H1 (cell line): ENCODE measurements at regions not wholly inside any gene's neighbourhood (a gene's known extent, or its start where the extent isn't known, plus 50 kb on each side); places are given as distances from the start of the nearest gene placed in this dataset.
A peak's percentile ranks its signal among the peaks of the same experiment; 100 is the strongest.

ENCODE experiments used
- CTCF ChIA-PET: fragments of 300-600 bp; sonication (Branson Sonifier 250); formaldehyde crosslinking; loops from one replicate; lab custom pipeline; 2021; ENCODE audit not compliant: partially characterized antibody; lab: Charles Lee
- POLR2A ChIA-PET: fragments of 300-600 bp; sonication (Branson Sonifier 250); formaldehyde crosslinking; loops from one replicate; lab custom pipeline; 2021; ENCODE audit warnings: inconsistent platforms; ENCODE audit not compliant: partially characterized antibody; lab: Charles Lee
- DNase-seq, 2 experiments: peaks; one replicate each; pipeline versions ENCODE4 v3.0.0 to v3.0.0-alpha.2; 2010 to 2022; ENCODE audit warnings: low spot score in 2 of 2, low read depth in 1 of 2, mixed read lengths in 1 of 2
- FAIRE-seq: peaks from 2 replicates; lab custom pipeline; 2011; peaks lifted over from hg19 to GRCh38; lab: Jason Lieb, UNC
- H2AFZ ChIP-seq: 2 replicates; pipeline ENCODE4 v1.8.1; 2012; ENCODE audit warnings: low read length, inconsistent platforms
- H2AK5ac ChIP-seq: 2 replicates; pipeline ENCODE4 v1.6.1; 2013; ENCODE audit warnings: low read depth, low read length
- H2BK120ac ChIP-seq: replicated peaks from 2 replicates; pipeline ENCODE3; 2013; ENCODE audit warnings: low read depth, low read length, inconsistent platforms
- H2BK12ac ChIP-seq: 2 replicates; pipeline ENCODE4 v1.6.1; 2013; ENCODE audit warnings: low read depth, low read length
- H2BK15ac ChIP-seq: 2 replicates; pipeline ENCODE4 v1.6.1; 2013; ENCODE audit warnings: low read length
- H2BK20ac ChIP-seq: 2 replicates; pipeline ENCODE4 v1.6.1; 2013; ENCODE audit warnings: low read length
- H2BK5ac ChIP-seq: 2 replicates; pipeline ENCODE4 v1.6.1; 2013; ENCODE audit warnings: low read depth, low read length
- H3K14ac ChIP-seq: 2 replicates; pipeline ENCODE4 v1.6.1; 2013; ENCODE audit warnings: inconsistent platforms; ENCODE audit not compliant: insufficient read length
- H3K18ac ChIP-seq: 2 replicates; pipeline ENCODE4 v1.6.1; 2013; ENCODE audit warnings: low read length; ENCODE audit errors: extremely low read depth
- H3K23ac ChIP-seq: 2 replicates; pipeline ENCODE4 v1.6.1; 2013; ENCODE audit warnings: inconsistent platforms; ENCODE audit not compliant: insufficient read length
- H3K23me2 ChIP-seq: 2 replicates; pipeline ENCODE4 v1.6.1; 2013; ENCODE audit warnings: low read depth, low read length
- H3K27ac ChIP-seq: 2 replicates; pipeline ENCODE4 v1.6.1; 2011; ENCODE audit warnings: low read depth, low read length, inconsistent platforms
- H3K27me3 ChIP-seq, 4 experiments: replicated peaks in 1 of 4; 1 replicate in 1 of 4; 2 replicates in 3 of 4; pipeline versions ENCODE4 v1.6.1 to v1.8.1; 2011 to 2013; ENCODE audit warnings: low read length in 3 of 4, mild to moderate bottlenecking in 3 of 4, inconsistent platforms in 2 of 4, mixed read lengths in 2 of 4, moderate library complexity in 1 of 4; ENCODE audit not compliant: control insufficient read depth in 3 of 4, insufficient read depth in 3 of 4; ENCODE audit errors: extremely low read depth in 1 of 4
- H3K36me3 ChIP-seq, 4 experiments: 2 replicates each; pipeline versions ENCODE4 v1.6.1 to v1.8.1; 2011 to 2013; ENCODE audit warnings: mild to moderate bottlenecking in 4 of 4, low read length in 3 of 4, moderate library complexity in 2 of 4, control low read depth in 1 of 4, inconsistent platforms in 1 of 4; ENCODE audit not compliant: insufficient read depth in 4 of 4, control insufficient read depth in 2 of 4
- H3K4ac ChIP-seq: replicated peaks from 2 replicates; pipeline ENCODE3; 2013; ENCODE audit warnings: low read length, low read depth, mixed read lengths, inconsistent platforms; ENCODE audit not compliant: insufficient read length
- H3K4me1 ChIP-seq, 4 experiments: replicated peaks in 1 of 4; 1 replicate in 1 of 4; 2 replicates in 3 of 4; pipeline versions ENCODE4 v1.6.1 to v1.8.1; 2011 to 2013; ENCODE audit warnings: low read length in 3 of 4, inconsistent platforms in 2 of 4, mixed read lengths in 1 of 4; ENCODE audit not compliant: insufficient read depth in 4 of 4, control insufficient read depth in 3 of 4
- H3K4me2 ChIP-seq, 2 experiments: 2 replicates each; pipeline versions ENCODE4 v1.6.1 to v1.8.1; 2011 to 2013; ENCODE audit warnings: low read depth in 2 of 2, low read length in 2 of 2, control low read depth in 1 of 2, inconsistent platforms in 1 of 2, mild to moderate bottlenecking in 1 of 2; ENCODE audit not compliant: insufficient read depth in 1 of 2
- H3K4me3 ChIP-seq, 4 experiments: fragments of 200-600, 300-600 bp in 1 of 4; sonication (generic), shearing (Covaris generic), sonication (Bioruptor Twin) in 1 of 4; 2 replicates each; pipeline versions ENCODE4 v1.5.1 to v1.8.1; 2011 to 2016; ENCODE audit warnings: low read length in 4 of 4, low read depth in 3 of 4, control low read depth in 2 of 4, inconsistent platforms in 2 of 4, mild to moderate bottlenecking in 2 of 4, mixed read lengths in 1 of 4, moderate library complexity in 1 of 4; ENCODE audit not compliant: insufficient read depth in 2 of 4; ENCODE audit errors: extremely low read depth in 1 of 4
- H3K56ac ChIP-seq: replicated peaks from 2 replicates; pipeline ENCODE3; 2013; ENCODE audit warnings: low read depth, mild to moderate bottlenecking, mixed read lengths, low read length, inconsistent platforms; ENCODE audit not compliant: insufficient read length
- H3K79me1 ChIP-seq: 2 replicates; pipeline ENCODE4 v1.6.1; 2013; ENCODE audit warnings: low read depth, low read length, control low read depth
- H3K79me2 ChIP-seq, 2 experiments: 2 replicates each; pipeline versions ENCODE4 v1.6.1 to v1.8.1; 2012 to 2013; ENCODE audit warnings: low read length in 2 of 2, mild to moderate bottlenecking in 2 of 2, inconsistent platforms in 1 of 2; ENCODE audit not compliant: insufficient read depth in 2 of 2, control insufficient read depth in 1 of 2
- H3K9ac ChIP-seq, 4 experiments: replicated peaks in 1 of 4; 1 replicate in 1 of 4; 2 replicates in 3 of 4; pipeline versions ENCODE4 v1.6.1 to v1.8.1; 2011 to 2013; ENCODE audit warnings: low read depth in 3 of 4, low read length in 3 of 4, control low read depth in 2 of 4, mild to moderate bottlenecking in 2 of 4, moderate library complexity in 2 of 4, inconsistent platforms in 1 of 4; ENCODE audit errors: extremely low read depth in 1 of 4
- H3K9me3 ChIP-seq, 2 experiments: 2 replicates each; pipeline versions ENCODE4 v1.6.1 to v1.8.1; 2012 to 2013; ENCODE audit warnings: mild to moderate bottlenecking in 2 of 2, moderate library complexity in 2 of 2, control low read depth in 1 of 2, inconsistent platforms in 1 of 2, low read depth in 1 of 2, low read length in 1 of 2, mixed read lengths in 1 of 2; ENCODE audit not compliant: insufficient read depth in 2 of 2
- H4K20me1 ChIP-seq, 2 experiments: replicated peaks in 1 of 2; 2 replicates each; pipeline versions ENCODE3 to v1.8.1; 2011 to 2013; ENCODE audit warnings: inconsistent platforms in 2 of 2, low read length in 2 of 2, mild to moderate bottlenecking in 1 of 2; ENCODE audit not compliant: insufficient read depth in 2 of 2, control insufficient read depth in 1 of 2
- H4K5ac ChIP-seq: 2 replicates; pipeline ENCODE4 v1.6.1; 2013; ENCODE audit warnings: low read length, low read depth, mixed read lengths, inconsistent platforms; ENCODE audit not compliant: insufficient read length
- H4K8ac ChIP-seq: 2 replicates; pipeline ENCODE4 v1.8.0; 2013; ENCODE audit warnings: mild to moderate bottlenecking, moderate library complexity, low read length, inconsistent platforms; ENCODE audit not compliant: insufficient read depth; ENCODE audit errors: extremely low read depth
- H4K91ac ChIP-seq: replicated peaks from 2 replicates; pipeline ENCODE3; 2013; ENCODE audit warnings: low read length, mixed read lengths, inconsistent platforms; ENCODE audit not compliant: insufficient read length
- NRF1 ChIP-seq: IDR thresholded peaks from 2 replicates; pipeline ENCODE4 v1.6.1; 2011; ENCODE audit warnings: mild to moderate bottlenecking, low read depth, low read length, improper control_type of control experiment
- WGBS, 2 experiments: shearing (Covaris generic) in 1 of 2; methylation state at CpG; one replicate each; pipeline versions ENCODE4 v1.1.6 to v1.1.7; 2013 to 2015; ENCODE audit warnings: low lambda C conversion rate in 2 of 2, mixed read lengths in 2 of 2, inconsistent platforms in 1 of 2, low coverage in 1 of 2, missing lambda C conversion rate in 1 of 2; ENCODE audit not compliant: insufficient replicate concordance in 2 of 2, insufficient coverage in 1 of 2, insufficient read length in 1 of 2; ENCODE audit errors: extremely low coverage in 1 of 2, missing lambda C conversion rate in 1 of 2; 5-methylcytosine and 5-hydroxymethylcytosine counted together

DNA sequence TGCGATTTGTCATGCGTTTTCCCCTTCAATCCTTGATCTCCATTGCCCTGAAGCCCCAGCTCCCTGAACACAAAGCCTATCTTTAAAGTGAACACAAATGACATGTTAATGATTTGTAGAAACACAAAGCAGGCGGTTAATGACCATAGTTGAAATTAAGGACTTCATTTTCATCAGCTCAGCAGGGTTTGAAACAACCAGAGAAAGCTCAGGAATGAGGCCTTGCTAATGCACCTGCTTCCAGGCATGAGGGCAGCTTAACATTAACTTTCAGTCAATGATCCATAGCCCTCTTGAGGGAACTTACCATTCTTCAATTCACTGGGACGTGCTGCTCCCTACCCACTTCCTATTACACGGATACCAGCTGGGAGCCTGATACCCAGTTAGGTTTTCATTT is 427.2 kb upstream of the CBLB start:
- Histone ChIP-seq H2BK20ac (no peak overlapping the region), H3K56ac (no peak overlapping the region), H3K27me3 (no peaks in the 10 kb centered on the region), H3K9ac (no peak overlapping the region), H3K9me3 (no peaks in the 10 kb centered on the region), H4K20me1 (no peaks in the 10 kb centered on the region), H3K79me1 (no peaks in the 10 kb centered on the region), H3K4ac (no peak overlapping the region), H2AK5ac (no peak overlapping the region), H3K79me2 (no peaks in the 10 kb centered on the region), H3K4me1 (peaks cover 0 to 7% (median 0%) of the 10 kb centered on the region in 4 experiments; a peak in 2 of 7 replicates), H2BK12ac (no peak overlapping the region), H3K36me3 (no peaks in the 10 kb centered on the region), H3K18ac (no peak overlapping the region), H3K14ac (no peak overlapping the region), H3K23me2 (no peaks in the 10 kb centered on the region), H2AFZ (peak overlapping the region; percentile 25; the same call in 1 of the 2 replicates), H4K5ac (no peak overlapping the region), H3K4me2 (no peak overlapping the region), H2BK15ac (no peak overlapping the region), H4K8ac (no peak overlapping the region), H2BK5ac (no peak overlapping the region), H3K4me3 (no peak overlapping the region), H3K27ac (no peak overlapping the region), H2BK120ac (no peak overlapping the region), H4K91ac (no peak overlapping the region), H3K23ac (no peak overlapping the region)
- FAIRE-seq (no peak), DNase-seq (no peak)
- WGBS, 2 experiments = 84% methylated on average over 5 of the region's 5 CpGs; no CpG with 5 or more reads in 1 of the 2 experiments
- POLR2A ChIA-PET = no interaction called here
- TF ChIP-seq NRF1 = no peak
- CTCF ChIA-PET = interaction anchor here (0.5 to 2.4 kb wide), 7 partner anchors 9 to 669 kb away, joined by 3 to 5 read pairs (median 4); no protein-coding TSS in a partner anchor
